ENCODE measurements at regions not wholly inside any gene's neighbourhood (a gene's known extent, or its start where the extent isn't known, plus 50 kb on each side); places are given as distances from the start of the nearest gene placed in this dataset.
"Not testable (repeated sequence)": the region's sequence is repeated elsewhere in the genome, so short reads cannot be mapped to it uniquely, and the experiment has no call there.

DNA sequence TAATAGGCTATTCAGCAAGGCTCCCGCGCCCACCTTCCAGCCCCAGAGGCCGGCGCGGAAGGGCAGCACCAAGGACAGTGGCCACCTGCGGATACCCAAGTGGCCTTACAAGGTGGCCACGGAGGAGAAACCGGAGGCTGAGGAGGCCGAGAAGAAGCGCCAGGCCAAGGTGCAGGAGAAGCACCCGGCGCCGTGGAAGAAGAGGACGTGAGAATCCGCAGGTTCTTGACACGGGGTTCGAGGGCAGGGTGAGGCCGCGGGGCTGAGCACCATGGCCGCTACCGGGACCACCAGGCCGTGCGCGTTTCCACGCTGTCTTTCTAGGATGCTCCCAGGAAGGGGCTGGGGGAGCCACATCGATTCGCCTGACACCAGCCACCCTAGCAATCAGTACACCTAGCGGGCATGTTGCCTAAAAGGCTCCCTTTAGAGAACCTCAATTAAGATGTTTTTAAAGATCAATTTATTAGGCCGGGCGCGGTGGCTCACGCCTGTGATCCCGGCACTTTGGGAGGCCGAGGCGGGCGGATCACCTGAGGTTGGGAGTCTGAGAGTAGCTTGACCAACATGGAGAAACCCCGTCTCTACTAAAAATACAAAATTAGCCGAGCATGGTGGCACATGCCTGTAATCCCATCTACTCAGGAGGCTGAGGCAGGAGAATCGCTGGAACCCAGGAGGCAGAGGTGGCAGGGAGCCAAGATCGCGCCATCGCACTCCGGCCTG lies 134.3 kb upstream of the OR4C13 start:
- POLR2A ChIA-PET, CTCF ChIA-PET: not testable (repeated sequence)

DNA sequence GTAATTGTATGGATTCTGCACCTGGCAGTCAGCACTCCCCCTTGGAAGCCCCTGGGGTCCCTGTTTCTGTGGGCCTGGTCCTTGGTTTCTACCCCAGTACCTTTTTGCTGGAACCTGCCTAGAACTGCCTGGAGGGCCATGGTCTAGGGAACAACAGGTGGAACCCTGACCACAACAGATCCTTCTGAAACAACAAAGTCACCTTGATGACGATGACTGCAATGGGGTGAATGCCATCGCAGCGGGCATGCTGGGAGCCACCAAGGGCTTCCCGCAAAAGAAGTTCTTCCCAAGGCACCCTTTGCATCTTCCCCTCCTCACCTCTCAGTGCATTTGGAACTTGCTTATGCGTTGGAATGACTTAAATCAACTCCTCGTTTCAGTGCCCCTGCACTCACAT lies 129.0 kb upstream of the OR4C13 start:
- CTCF ChIA-PET, POLR2A ChIA-PET: not testable (repeated sequence)

DNA sequence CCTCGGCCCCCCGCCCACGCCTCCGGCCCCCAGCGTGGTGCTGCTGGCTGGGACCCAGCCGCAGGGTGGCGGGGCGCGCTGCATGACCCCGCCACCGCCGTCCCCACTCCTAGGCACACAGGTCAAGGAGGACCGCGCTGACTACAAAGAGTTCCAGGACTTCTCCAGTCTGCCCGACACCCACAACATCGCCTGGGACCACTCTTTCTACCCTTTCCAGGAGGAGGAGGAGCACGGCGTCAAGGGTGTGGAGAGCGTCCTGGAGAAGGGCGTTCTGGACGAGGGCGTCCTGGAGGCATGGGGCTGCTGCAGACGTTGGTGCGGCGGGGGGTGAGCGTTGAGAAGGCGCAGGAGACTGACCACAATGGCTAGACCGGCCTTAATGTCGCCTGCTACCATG lies 101.7 kb upstream of the OR4C13 start:
- CTCF ChIA-PET, POLR2A ChIA-PET: not testable (repeated sequence)

DNA sequence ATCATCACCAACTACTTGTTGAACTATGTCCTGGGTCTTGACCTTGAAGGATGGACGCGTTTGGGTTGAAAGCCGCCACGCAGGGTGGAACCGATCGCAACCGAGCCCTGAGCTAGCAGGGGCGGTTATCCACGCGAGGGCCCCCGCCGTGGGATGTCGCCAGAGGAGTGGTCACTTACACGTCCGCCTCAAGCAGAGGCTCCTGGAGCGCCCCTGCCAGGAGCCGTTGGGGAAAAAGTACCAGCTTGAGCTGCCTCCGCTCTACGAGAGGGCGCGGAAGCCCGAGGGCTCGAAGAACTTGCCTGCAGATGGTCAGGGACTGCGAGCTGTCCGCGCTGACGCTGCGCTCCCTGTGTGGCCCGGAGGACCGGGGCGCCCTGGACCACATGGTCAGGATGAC lies 100.7 kb upstream of the OR4C13 start:
- POLR2A ChIA-PET, result no interaction called here

DNA sequence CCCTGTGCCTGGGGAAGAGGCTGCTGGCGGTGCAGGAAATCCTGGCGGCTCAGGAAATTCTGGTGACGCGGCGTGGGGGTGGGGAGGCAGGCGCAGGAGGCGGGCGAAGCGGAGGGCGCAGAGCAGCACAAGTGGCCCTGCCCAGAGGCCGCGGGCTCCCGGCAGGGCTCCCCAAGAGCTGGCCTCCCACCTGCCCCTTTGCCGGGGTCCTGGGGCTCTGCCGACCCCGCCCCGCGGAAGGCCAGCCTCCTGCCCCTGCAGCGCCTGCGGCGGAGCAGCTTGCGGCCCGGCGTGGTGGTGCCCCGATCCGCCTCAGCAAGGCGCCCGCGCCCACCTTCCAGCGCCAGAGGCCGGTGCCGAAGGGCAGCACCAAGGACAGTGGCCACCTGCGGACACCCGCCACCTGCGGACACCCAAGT lies 100.2 kb upstream of the OR4C13 start:
- ChIA-PET CTCF (no interaction called here), POLR2A (no interaction called here)

More for the DNA sequence above, 100.7 kb upstream of the OR4C13 start:
- CTCF ChIA-PET, result no interaction called here

DNA sequence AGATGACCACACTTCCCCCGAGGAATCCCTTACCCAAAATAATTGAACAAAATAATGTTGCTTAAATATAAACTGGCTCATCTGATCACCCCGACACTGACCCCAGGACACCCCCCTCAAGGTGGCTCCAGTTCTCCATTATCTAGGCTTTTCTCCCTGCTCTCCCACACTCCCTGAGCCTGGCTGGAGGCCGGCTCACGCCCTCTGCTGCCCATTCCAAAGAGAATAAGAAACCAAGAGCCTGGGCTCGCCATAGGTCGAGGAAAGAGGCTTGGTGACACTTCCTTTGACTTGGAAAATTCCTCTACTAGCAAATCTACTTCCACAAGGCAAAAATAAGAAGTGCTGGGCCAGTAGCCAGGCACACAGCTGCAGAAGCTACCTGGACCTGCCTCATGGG lies 63.3 kb upstream of the OR4C13 start:
- POLR2A ChIA-PET, CTCF ChIA-PET: not testable (repeated sequence)

DNA sequence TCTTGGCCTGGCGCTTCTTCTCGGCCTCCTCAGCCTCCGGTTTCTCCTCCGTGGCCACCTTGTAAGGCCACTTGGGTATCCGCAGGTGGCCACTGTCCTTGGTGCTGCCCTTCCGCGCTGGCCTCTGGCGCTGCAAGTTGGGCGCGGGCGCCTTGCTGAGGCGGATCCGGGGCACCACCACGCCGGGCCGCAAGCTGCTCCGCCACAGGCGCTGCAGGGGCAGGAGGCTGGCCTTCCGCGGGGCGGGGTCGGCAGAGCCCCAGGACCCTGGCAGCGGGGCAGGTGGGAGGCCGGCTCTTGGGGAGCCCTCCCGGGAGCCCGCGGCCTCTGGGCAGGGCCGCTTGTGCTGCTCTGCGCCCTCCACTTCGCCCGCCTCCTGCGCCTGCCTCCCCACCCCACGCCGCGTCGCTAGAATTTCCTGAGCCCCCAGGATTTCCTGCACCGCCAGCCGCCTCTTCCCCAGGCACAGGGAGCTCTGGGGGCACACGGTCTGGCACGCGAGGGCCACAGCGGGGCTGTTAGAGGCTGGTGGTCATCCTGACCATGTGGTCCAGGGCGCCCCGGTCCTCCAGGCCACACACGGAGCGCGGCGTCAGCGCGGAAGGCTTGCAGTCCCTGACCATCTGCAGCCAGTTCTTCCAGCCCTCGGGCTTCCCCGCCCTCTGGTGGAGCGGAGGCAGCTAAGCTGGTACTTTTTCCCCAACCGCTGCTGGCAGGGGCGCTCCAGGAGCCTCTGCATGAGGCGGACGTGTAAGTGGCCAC lies 60.1 kb upstream of the OR4C13 start:
- CTCF ChIA-PET, POLR2A ChIA-PET: not testable (repeated sequence)

DNA sequence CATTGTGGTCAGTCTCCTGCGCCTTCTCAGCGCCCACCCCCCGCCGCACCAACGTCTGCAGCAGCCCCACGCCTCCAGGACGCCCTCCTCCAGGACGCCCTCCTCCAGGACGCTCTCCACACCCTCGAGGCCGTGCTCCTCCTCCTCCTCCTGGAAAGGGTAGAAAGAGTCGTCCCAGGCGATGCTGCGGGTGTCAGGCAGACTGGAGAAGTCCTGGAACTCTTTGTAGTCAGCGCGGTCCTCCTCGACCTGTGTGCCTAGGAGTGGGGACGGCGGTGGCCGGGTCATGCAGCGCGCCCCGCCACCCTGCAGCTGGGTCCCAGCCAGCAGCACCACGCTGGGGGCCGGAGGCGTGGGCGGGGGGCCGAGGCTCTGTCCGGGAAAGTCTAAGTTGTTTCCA lies 58.7 kb upstream of the OR4C13 start:
- CTCF ChIA-PET, POLR2A ChIA-PET: not testable (repeated sequence)

Data from activated CD8-positive, alpha-beta memory T cell treated with anti-CD3 and anti-CD28 coated beads for 36 hours (primary cell).